Fibroblast of lung (primary cell): ENCODE measurements at regions not wholly inside any gene's neighbourhood (a gene's known extent, or its start where the extent isn't known, plus 50 kb on each side); places are given as distances from the start of the nearest gene placed in this dataset.
"Not testable (repeated sequence)": the region's sequence is repeated elsewhere in the genome, so short reads cannot be mapped to it uniquely, and the experiment has no call there.

Source experiments
- DNase-seq, 2 donors: peaks; one replicate each; pipeline versions ENCODE4 v3.0.0 to v3.0.0-alpha.2; 2010; ENCODE audit warnings: low read depth in 2 of 2
- H2AFZ ChIP-seq: 2 replicates; pipeline ENCODE4 v1.5.1; 2012; ENCODE audit warnings: low read length, control low read depth, inconsistent platforms
- H3K27ac ChIP-seq: 2 replicates; pipeline ENCODE4 v1.5.1; 2011; ENCODE audit warnings: low read length, control low read depth; ENCODE audit not compliant: insufficient read depth
- H3K27me3 ChIP-seq: 2 replicates; pipeline ENCODE4 v1.5.1; 2011; ENCODE audit warnings: mild to moderate bottlenecking, low read length; ENCODE audit not compliant: control insufficient read depth, insufficient read depth
- H3K36me3 ChIP-seq: 2 replicates; pipeline ENCODE4 v1.5.1; 2011; ENCODE audit warnings: low read length; ENCODE audit not compliant: control insufficient read depth, insufficient read depth
- H3K4me1 ChIP-seq: 2 replicates; pipeline ENCODE4 v1.5.1; 2011; ENCODE audit warnings: low read length; ENCODE audit not compliant: control insufficient read depth, insufficient read depth; ENCODE audit errors: extremely low read depth
- H3K4me2 ChIP-seq: 2 replicates; pipeline ENCODE4 v1.5.1; 2011; ENCODE audit warnings: low read length, control low read depth; ENCODE audit not compliant: insufficient read depth; ENCODE audit errors: extremely low read depth
- H3K4me3 ChIP-seq, 4 experiments: fragments of 200-600 bp in 1 of 4; sonication (generic) in 1 of 4; replicated peaks in 1 of 4; 2 replicates each; pipeline ENCODE4 v1.5.1; 2011 to 2016; ENCODE audit warnings: low read length in 4 of 4, low read depth in 3 of 4, mild to moderate bottlenecking in 3 of 4, control low read depth in 2 of 4, inconsistent platforms in 1 of 4, mixed read lengths in 1 of 4; ENCODE audit not compliant: insufficient read depth in 1 of 4; ENCODE audit errors: control extremely low read depth in 1 of 4
- H3K79me2 ChIP-seq: 2 replicates; pipeline ENCODE4 v1.5.1; 2012; ENCODE audit warnings: mild to moderate bottlenecking, low read length, inconsistent platforms; ENCODE audit not compliant: control insufficient read depth, insufficient read depth
- H3K9ac ChIP-seq: 2 replicates; pipeline ENCODE4 v1.5.1; 2011; ENCODE audit warnings: mild to moderate bottlenecking, low read length, control low read depth; ENCODE audit not compliant: insufficient read depth
- H3K9me3 ChIP-seq: 2 replicates; pipeline ENCODE4 v1.5.1; 2012; ENCODE audit warnings: low read depth, low read length; ENCODE audit not compliant: control insufficient read depth, insufficient read depth
- H4K20me1 ChIP-seq: 2 replicates; pipeline ENCODE4 v1.5.1; 2011; ENCODE audit warnings: low read length; ENCODE audit not compliant: control insufficient read depth, insufficient read depth; ENCODE audit errors: extremely low read depth
- CTCF ChIP-seq, 2 donors: IDR thresholded peaks in 1 of 2; conservative IDR thresholded peaks in 1 of 2; 1 replicate in 1 of 2; 2 replicates in 1 of 2; pipeline ENCODE4 v1.5.1; 2011 to 2012; ENCODE audit warnings: low read length in 2 of 2, control low read depth in 1 of 2, inconsistent platforms in 1 of 2, low read depth in 1 of 2, mild to moderate bottlenecking in 1 of 2
- EZH2 ChIP-seq: IDR thresholded peaks from 2 replicates; pipeline ENCODE4 v1.5.1; 2012; ENCODE audit warnings: low read length, control low read depth, mild to moderate bottlenecking; ENCODE audit errors: missing control alignments

- Histone ChIP-seq H4K20me1 (no peaks in the 10 kb centered on the region), H3K4me3 (no peak overlapping the region), H3K4me1 (no peaks in the 10 kb centered on the region), H3K27ac (no peak overlapping the region), H3K27me3 (no peaks in the 10 kb centered on the region), H3K9ac (no peak overlapping the region), H2AFZ (no peak overlapping the region), H3K36me3 (no peaks in the 10 kb centered on the region), H3K79me2 (no peaks in the 10 kb centered on the region), H3K4me2 (no peak overlapping the region), H3K9me3 (no peaks in the 10 kb centered on the region)
- no peak for TF ChIP-seq EZH2
- no peak for TF ChIP-seq CTCF (conservative IDR thresholded peaks at IDR 0.05 in 1 of 2, IDR thresholded peaks at IDR 0.05 in 1 of 2; ENCODE audit: low read depth in 1 of 2, low read length in 2 of 2)
- no peak for DNase-seq
These were observed 122.1 kb upstream of the NRXN3 start for GRCh38 chr14:78048120-78048519.

GRCh38 chr14:78056890-78057289 lies 113.3 kb upstream of the NRXN3 start:
- H4K20me1 ChIP-seq, H3K4me2 ChIP-seq, H3K27me3 ChIP-seq, H3K36me3 ChIP-seq, H3K4me1 ChIP-seq, DNase-seq, H3K79me2 ChIP-seq, H3K4me3 ChIP-seq, H3K9ac ChIP-seq, H3K27ac ChIP-seq, H3K9me3 ChIP-seq, H2AFZ ChIP-seq: not testable (repeated sequence)

DNA sequence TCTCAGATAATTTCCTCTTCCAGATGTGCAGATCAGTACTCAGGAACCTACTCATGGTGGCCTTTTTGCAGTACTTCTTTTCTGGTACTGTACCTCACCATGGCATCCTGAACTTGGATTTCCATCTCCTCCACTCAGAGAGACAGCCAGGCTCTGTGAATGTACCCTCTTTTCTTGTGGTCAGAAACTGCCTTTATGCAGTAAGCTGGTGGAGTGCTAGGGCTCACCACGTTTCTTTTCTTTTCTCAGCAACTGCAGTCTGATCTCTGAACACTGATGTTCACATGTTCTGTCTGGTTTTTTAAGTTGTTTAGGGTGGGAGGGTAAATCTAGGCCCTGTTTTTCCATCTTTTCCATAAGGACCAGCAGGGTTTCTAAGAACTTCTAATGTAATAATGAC lies 99.8 kb upstream of the NRXN3 start:
- Histone ChIP-seq H4K20me1 (no peaks in the 10 kb centered on the region), H3K27ac (no peak overlapping the region), H3K4me2 (no peak overlapping the region), H3K36me3 (no peaks in the 10 kb centered on the region), H3K4me3 (no peak overlapping the region), H3K9me3 (no peaks in the 10 kb centered on the region), H3K4me1 (no peaks in the 10 kb centered on the region), H3K79me2 (no peaks in the 10 kb centered on the region), H3K9ac (no peak overlapping the region), H2AFZ (no peak overlapping the region), H3K27me3 (no peaks in the 10 kb centered on the region)
- TF ChIP-seq CTCF (conservative IDR thresholded peaks at IDR 0.05 in 1 of 2, IDR thresholded peaks at IDR 0.05 in 1 of 2; ENCODE audit: low read depth in 1 of 2, low read length in 2 of 2) = no peak
- TF ChIP-seq EZH2 = no peak
- no peak for DNase-seq
